KOPT-K1 (cell line): ENCODE measurements at regions not wholly inside any gene's neighbourhood (a gene's known extent, or its start where the extent isn't known, plus 50 kb on each side); places are given as distances from the start of the nearest gene placed in this dataset.
"Not testable (repeated sequence)": the region's sequence is repeated elsewhere in the genome, so short reads cannot be mapped to it uniquely, and the experiment has no call there.

Source experiments
- H3K27ac ChIP-seq: fragments of 200-600 bp; sonication (generic); 2 replicates; pipeline ENCODE4 v1.5.1; 2016; ENCODE audit warnings: antibody characterized with exemption, mild to moderate bottlenecking, low read depth, low read length; ENCODE audit not compliant: poor library complexity, severe bottlenecking
- H3K36me3 ChIP-seq: fragments of 200-600 bp; sonication (generic); 2 replicates; pipeline ENCODE4 v1.5.1; 2017; ENCODE audit warnings: antibody characterized with exemption, mild to moderate bottlenecking, low read length, moderate library complexity; ENCODE audit not compliant: insufficient read depth
- H3K9me3 ChIP-seq: fragments of 200-600 bp; sonication (generic); 2 replicates; pipeline ENCODE4 v1.5.1; 2017; ENCODE audit warnings: antibody characterized with exemption, low read length, mild to moderate bottlenecking; ENCODE audit not compliant: insufficient read depth, poor library complexity, severe bottlenecking

DNA sequence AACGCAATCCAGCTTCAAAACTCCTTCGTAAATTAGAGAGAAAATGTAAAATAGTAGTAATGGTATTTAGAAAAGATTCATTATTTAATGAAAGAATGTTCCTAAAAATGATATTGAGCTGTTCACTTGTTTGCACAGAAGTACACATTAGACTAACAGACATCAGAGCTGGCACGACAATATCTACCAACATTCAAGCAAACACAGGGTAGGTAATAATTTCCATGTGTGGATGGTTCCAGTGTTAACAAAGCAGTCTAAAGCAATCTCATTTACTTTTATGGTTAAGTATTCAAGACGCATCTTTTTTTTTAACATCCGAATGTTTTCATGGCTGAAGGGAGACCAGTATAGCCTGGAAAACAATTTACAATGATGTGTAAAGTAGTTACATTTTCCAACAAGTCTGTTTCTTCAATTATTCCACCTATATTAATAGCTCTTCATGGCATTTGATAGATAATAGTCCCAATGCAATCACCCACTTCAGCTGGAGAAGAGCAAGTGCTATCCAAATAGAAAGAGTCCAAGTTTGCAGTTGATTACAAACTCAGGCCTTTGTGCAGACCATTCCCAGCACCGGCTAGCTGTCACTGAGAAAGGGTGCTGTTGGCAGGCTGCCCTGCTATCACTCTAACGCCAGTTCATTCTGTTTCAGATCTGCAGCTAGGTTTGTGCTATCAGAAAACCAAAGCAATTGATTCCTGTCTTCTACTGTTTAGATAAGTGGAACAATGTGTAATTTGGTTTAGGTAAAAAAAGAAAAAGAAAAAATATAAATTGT is 458.8 kb downstream of the DTWD2 start:
- Histone ChIP-seq H3K36me3 (no peaks in the 10 kb centered on the region), H3K9me3 (no peaks in the 10 kb centered on the region), H3K27ac (no peak overlapping the region)

DNA sequence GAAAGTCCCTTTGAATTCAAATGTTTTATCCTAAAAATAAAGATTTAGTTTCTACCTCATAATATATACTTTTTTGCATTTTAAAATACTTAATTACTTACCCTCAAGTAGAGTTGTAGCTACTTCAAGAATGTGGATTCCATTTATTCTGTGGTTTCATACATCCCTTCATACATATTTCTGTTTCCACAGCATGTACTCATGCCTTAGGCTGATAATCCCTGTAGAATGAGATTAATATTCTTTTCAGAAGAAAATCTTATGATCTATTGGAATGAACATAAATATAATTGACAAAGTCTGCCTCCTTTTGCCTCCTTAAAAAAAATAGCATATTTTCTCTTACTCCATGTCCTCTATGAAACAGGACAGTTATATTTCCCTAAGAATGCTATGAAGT is 465.7 kb downstream of the DTWD2 start:
- Histone ChIP-seq H3K9me3 (no peaks in the 10 kb centered on the region), H3K27ac (no peak overlapping the region)

DNA sequence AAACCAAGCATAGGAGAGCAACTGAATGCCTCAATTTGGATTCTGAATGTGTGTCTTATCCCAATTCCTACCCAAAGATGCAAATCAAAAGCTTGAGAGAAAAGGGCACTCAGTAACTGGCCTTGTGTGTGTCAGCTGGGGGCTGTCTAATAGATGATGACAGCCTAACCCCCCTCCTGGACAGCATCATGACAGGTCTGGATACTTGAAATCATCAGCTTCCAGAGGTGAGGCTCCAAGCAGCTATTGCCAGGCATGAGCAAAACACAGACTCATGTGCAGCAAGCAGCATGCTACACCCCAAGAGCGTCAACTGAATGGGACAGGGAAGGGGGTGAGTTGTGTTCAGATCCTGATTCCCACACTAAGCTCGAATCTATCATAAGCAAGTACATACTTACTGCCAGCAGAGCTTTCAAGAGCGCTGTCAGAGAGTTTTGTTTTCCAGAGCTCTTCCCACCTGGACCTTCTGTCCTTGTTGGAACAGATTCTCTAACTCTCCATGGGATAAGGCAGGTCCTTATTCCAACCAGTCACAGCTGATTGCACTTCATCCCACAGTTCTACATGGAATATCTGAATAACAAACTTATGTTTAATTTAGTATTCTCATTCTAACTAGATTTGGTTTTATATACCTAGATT is 467.5 kb downstream of the DTWD2 start:
- Histone ChIP-seq H3K9me3 (no peaks in the 10 kb centered on the region), H3K36me3 (no peaks in the 10 kb centered on the region), H3K27ac (no peak overlapping the region)

More for the DNA sequence above, 465.7 kb downstream of the DTWD2 start:
- no peaks in the 10 kb centered on the region for H3K36me3 ChIP-seq

DNA sequence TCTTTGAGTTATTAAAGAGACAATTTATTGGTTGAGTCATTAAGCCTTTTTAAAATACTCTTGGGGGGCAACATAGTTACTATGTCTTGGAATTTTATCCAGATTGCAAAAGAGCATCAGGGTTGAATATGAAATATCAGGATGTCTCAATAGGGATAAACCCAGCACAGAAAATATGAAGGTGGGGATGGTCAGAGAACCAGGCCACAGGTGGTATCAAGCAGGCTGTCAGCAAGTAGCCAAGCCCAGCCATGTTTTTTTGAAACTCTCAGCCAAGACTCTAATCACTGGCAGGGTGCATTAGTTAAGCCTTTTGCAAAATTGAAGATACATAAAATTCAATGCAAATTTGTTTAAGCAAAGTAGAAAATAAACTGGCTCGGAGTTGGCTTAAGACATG is 468.9 kb downstream of the DTWD2 start:
- Histone ChIP-seq H3K27ac (no peak overlapping the region), H3K36me3 (no peaks in the 10 kb centered on the region), H3K9me3 (no peaks in the 10 kb centered on the region)

DNA sequence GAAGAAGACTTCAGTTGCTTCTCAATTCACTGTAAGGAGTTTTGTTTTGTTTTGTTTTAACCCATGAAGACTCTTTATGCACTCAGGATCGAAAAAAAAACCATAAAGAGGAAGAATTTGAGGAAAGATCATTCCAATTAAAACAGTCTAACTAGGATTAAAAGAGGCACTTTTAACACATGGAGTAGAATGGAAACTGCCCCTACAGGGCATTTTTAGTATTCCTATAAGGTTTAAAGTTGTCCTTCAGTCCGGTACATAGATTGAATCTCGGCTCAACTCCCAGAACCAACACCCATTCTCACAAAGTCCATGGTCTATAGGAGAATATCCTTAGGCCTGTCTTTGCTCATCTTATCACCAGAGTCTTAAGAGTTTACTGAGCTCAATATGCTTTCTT is 469.6 kb downstream of the DTWD2 start:
- Histone ChIP-seq H3K36me3 (no peaks in the 10 kb centered on the region), H3K9me3 (no peaks in the 10 kb centered on the region), H3K27ac (no peak overlapping the region)

DNA sequence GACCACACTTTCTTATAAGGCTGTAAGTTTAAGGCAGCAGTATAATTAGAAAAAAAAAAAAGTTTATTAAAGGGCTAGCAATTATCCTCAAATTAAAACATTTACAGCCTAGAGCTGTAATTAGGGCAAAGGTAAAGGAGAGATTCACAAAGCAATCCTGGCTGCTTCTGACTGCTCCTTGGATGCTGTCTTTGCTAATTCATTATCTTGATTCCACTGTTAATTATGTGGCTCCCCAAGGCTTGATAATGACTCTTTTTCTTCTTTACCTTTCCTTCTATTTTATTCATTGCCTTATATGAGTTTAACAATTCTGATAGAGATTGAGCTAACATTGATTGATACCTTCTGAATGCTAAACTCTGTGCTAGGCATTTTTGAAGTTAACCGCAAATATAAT is 476.5 kb downstream of the DTWD2 start:
- Histone ChIP-seq H3K27ac (no peak overlapping the region), H3K36me3 (no peaks in the 10 kb centered on the region), H3K9me3 (no peaks in the 10 kb centered on the region)

DNA sequence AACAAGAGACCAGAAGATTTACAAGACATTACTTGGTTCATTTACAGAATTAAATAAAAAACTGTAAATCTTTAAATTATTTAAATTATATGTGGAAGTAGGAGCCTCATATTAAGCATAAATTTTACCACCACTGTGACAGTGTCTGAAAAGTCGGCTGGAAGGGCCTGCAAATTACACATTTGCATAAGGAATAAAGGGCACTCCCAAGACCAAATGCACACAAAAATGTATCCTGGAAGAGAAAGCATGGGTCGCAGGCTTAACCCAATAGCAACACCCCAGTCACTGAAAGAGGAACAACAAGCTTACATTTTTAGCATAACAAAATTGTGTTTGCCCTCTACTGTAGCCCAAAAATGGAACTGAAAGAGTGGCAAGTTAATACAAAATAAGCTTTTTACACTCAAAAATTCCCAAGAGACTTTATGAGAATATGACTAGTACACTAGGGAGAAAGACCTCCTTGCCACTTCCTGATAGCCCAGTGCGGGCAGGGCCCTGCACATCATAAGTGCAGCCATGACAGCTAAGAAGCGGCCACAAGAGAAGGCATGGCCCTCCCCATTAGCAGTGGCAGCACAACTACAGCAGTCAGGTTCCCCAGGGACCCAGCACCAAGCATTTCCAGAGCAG is 482.0 kb downstream of the DTWD2 start:
- H3K36me3 ChIP-seq = no peaks in the 10 kb centered on the region
- H3K27ac ChIP-seq = no peak overlapping the region
- no peaks in the 10 kb centered on the region for H3K9me3 ChIP-seq

DNA sequence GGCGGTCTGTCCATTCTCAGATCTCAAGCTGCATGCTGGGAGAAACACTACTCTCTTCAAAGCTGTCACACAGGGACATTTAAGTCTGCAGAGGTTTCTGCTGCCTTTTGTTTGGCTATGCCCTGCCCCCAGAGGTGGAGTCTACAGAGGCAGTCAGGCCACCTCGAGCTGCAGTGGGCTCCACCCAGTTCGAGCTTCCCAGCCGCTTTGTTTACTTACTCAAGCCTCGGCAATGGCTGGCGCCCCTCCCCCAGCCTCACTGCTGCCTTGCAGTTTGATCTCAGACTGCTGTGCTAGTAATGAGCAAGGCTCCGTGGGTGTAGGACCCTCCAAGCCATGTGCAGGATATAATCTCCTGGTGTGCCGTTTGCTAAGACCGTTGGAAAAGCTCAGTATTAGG is 486.1 kb downstream of the DTWD2 start:
- not testable (repeated sequence) for H3K36me3 ChIP-seq, H3K27ac ChIP-seq, H3K9me3 ChIP-seq

DNA sequence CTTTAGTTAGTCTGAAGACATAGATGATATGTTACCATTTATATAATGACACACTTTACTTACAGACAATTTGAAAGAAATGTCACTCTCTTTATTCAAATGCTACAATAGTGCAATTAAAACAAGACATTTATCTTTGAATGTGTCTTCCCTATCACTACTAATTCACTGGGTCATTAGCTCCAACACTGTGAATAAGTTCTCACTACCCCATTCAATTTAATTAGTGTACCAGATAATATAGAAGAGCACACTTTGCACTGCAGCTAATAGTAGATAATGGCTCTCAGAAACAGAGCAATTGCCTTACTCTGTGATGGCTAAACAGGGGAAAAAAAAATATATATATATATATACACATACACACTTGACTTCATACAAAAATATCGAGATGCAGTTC is 497.0 kb downstream of the DTWD2 start:
- Histone ChIP-seq H3K9me3 (no peaks in the 10 kb centered on the region), H3K27ac (no peak overlapping the region), H3K36me3 (no peaks in the 10 kb centered on the region)

DNA sequence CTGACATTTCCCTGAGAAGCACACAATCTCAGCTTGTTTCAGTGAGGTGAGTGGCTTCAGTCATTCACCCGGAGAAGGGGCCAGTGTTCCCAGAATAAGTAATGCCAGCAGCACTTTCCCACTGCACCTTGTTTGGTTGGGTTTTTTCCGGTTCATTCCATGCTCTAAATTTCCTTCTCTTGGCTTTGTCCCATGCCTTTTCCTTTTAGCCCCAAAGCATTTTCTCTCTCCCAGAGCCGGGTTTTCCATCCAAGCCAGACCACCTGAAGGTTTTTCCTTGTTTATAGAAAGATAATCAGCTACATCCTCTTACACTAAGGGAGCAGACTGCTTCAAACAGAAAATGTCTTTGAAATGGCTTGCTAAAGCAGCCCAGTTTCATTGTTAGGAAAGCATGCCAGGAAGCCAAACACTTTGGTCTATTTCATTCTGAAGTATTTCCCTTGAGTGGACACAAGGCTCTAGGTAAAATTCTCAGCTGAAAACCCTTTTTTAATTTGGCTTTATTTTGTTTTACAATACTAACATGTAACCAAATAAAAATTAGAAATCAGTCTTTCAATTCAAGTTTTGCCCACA is 501.6 kb downstream of the DTWD2 start:
- H3K36me3 ChIP-seq = no peaks in the 10 kb centered on the region
- H3K9me3 ChIP-seq = no peaks in the 10 kb centered on the region
- H3K27ac ChIP-seq = no peak overlapping the region

DNA sequence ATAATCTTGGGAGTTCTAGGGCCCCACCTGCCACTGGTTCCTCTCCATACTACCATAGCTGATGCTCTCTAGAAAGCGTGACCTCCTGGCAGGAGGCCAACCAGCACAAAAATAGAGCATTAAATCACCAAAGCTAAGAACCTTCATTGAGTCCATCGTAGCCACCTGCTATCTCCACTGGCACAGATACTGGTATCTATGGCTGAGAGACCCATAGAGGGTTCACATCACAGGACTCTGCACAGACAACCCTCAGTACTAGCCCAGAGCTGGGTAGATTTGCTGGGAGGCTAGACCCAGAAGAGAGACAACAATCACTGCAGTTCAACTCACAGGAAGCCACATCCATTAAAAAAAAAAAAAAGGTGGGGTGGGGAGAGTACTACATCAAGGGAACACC is 509.1 kb downstream of the DTWD2 start:
- Histone ChIP-seq H3K36me3 (no peaks in the 10 kb centered on the region), H3K27ac (no peak overlapping the region), H3K9me3 (no peaks in the 10 kb centered on the region)

DNA sequence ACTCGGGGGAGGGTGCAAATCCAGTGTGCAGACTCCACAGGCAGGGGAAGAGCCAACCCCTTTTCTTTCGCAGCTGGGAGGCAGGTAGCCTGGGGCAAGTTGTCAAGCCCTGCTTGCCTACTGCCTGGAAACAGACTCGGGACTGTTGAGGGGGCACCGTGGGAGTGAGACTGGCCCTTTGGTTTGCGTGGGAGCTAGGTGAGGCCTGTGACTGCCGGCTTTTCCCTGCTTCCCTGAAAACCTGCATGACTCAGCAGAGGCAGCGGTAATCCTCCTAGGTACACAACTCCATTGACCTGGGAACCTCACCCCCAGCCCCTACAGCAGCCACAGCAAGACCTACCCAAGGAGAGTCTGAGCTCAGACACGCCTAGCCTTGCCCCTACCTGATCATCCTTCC is 509.5 kb downstream of the DTWD2 start:
- Histone ChIP-seq H3K27ac (no peak overlapping the region), H3K9me3 (no peaks in the 10 kb centered on the region), H3K36me3 (no peaks in the 10 kb centered on the region)

DNA sequence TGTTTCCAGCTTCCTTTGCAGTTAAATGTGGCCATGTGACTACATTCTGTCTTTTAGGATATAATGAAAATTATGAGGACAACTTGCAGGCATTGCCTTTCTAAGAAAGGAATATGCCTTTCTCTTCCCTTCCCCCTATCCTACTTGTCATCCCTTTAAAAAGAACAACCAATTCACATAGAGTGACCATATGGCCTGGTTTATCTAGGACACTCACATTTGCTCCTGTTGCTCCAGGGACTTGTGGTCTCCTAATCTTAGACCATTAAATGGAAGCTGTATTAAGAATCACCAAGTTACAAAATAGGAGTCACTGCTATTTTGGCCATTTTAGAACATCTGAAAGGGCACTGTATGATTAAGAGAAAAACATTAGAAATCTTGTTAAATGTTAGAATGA is 520.3 kb downstream of the DTWD2 start:
- no peaks in the 10 kb centered on the region for H3K36me3 ChIP-seq
- H3K27ac ChIP-seq = no peak overlapping the region
- no peaks in the 10 kb centered on the region for H3K9me3 ChIP-seq

DNA sequence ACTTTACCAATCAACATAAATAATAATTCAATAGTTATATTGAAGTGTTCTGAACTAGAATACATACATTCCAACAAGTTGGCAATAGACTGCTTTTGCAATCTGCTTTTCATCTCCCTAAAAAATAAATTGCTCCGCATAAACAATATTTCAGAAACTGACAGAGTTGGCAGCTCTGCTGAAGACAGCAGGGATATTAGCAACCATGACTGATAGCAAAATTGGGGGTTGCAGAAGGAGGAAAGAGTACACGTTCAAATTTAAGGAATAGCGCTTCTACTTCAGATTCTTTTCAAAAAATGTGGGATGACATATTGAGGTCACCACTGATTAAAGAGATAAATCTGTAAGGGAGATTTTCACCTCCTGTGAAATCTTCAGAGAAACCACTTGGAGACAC is 521.2 kb downstream of the DTWD2 start:
- Histone ChIP-seq H3K36me3 (no peaks in the 10 kb centered on the region), H3K27ac (no peak overlapping the region), H3K9me3 (no peaks in the 10 kb centered on the region)

DNA sequence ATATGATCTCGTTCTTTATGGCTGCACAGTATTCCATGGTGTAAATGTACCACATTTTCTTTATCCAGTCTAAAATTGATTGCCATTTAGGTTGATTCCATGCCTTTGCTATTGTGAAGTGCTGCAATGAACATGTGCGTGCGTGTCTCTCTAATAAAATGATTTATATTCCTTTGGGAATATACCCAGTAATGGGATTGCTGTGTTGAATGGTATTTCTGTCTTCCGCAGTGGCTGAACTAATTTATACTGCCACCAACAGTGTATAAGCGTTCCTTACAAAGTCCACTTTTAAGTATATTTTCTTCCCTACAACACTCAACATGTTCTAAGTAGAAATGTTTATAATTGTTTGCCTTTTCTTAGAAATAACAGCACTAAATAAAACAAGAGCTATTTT is 521.9 kb downstream of the DTWD2 start:
- Histone ChIP-seq H3K36me3 (no peaks in the 10 kb centered on the region), H3K9me3 (no peaks in the 10 kb centered on the region), H3K27ac (no peak overlapping the region)
